ENCODE measurements at regions not wholly inside any gene's neighbourhood (a gene's known extent, or its start where the extent isn't known, plus 50 kb on each side); places are given as distances from the start of the nearest gene placed in this dataset.

DNA sequence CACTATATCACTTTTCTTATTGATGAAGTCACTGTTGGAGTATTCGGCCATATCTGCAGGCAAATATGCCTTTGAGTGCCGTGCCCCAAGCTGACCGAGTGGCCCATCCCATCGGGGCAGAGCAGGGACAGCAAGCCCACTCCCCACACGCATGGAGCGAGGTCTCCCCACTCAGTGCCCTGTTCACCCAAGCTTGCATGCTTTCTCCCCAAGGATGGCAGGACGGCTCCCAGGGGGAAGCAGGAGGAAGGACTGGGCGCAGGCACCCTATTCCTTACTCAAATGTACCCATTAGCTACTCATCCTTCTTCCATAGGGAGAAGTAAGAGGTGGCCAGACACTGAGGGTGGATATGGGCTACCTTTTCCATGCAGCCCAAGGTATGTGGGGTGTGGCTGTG is 309.0 kb downstream of the IRX1 start:
- TF ChIP-seq, protein P1, sequence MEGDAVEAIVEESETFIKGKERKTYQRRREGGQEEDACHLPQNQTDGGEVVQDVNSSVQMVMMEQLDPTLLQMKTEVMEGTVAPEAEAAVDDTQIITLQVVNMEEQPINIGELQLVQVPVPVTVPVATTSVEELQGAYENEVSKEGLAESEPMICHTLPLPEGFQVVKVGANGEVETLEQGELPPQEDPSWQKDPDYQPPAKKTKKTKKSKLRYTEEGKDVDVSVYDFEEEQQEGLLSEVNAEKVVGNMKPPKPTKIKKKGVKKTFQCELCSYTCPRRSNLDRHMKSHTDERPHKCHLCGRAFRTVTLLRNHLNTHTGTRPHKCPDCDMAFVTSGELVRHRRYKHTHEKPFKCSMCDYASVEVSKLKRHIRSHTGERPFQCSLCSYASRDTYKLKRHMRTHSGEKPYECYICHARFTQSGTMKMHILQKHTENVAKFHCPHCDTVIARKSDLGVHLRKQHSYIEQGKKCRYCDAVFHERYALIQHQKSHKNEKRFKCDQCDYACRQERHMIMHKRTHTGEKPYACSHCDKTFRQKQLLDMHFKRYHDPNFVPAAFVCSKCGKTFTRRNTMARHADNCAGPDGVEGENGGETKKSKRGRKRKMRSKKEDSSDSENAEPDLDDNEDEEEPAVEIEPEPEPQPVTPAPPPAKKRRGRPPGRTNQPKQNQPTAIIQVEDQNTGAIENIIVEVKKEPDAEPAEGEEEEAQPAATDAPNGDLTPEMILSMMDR (conservative IDR thresholded peaks at IDR 0.05; ENCODE audit: low read depth in 2 of 2), result no peak
- TF ChIP-seq, protein P2, sequence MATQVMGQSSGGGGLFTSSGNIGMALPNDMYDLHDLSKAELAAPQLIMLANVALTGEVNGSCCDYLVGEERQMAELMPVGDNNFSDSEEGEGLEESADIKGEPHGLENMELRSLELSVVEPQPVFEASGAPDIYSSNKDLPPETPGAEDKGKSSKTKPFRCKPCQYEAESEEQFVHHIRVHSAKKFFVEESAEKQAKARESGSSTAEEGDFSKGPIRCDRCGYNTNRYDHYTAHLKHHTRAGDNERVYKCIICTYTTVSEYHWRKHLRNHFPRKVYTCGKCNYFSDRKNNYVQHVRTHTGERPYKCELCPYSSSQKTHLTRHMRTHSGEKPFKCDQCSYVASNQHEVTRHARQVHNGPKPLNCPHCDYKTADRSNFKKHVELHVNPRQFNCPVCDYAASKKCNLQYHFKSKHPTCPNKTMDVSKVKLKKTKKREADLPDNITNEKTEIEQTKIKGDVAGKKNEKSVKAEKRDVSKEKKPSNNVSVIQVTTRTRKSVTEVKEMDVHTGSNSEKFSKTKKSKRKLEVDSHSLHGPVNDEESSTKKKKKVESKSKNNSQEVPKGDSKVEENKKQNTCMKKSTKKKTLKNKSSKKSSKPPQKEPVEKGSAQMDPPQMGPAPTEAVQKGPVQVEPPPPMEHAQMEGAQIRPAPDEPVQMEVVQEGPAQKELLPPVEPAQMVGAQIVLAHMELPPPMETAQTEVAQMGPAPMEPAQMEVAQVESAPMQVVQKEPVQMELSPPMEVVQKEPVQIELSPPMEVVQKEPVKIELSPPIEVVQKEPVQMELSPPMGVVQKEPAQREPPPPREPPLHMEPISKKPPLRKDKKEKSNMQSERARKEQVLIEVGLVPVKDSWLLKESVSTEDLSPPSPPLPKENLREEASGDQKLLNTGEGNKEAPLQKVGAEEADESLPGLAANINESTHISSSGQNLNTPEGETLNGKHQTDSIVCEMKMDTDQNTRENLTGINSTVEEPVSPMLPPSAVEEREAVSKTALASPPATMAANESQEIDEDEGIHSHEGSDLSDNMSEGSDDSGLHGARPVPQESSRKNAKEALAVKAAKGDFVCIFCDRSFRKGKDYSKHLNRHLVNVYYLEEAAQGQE (IDR thresholded peaks at IDR 0.05; ENCODE audit: unreplicated experiment), result no peak
- TF ChIP-seq EZH2phosphoT487 (IDR thresholded peaks at IDR 0.05; ENCODE audit: unreplicated experiment), result no peak
- no peak for TF ChIP-seq POLR2AphosphoS5 (IDR thresholded peaks at IDR 0.05; ENCODE audit: low read depth)

Measured in GM23338 (cell line).